ENCODE measurements at regions not wholly inside any gene's neighbourhood (a gene's known extent, or its start where the extent isn't known, plus 50 kb on each side); places are given as distances from the start of the nearest gene placed in this dataset.

- TF ChIP-seq EZH2 (IDR thresholded peaks at IDR 0.05; ENCODE audit: borderline replicate concordance, low read length) (no peak), CTCF (IDR thresholded peaks at IDR 0.05; ENCODE audit: low read length) (no peak)
Observed at GRCh38 chr5:5781335-5781734, 358.9 kb downstream of the ICE1 start.
